Parathyroid adenoma (tissue), 2 donors: ENCODE measurements at regions not wholly inside any gene's neighbourhood (a gene's known extent, or its start where the extent isn't known, plus 50 kb on each side); places are given as distances from the start of the nearest gene placed in this dataset.

Experiments
- H2AFZ ChIP-seq: fragments of 300-600 bp; sonication (generic); one replicate; pipeline ENCODE4 v1.7.0; 2017; ENCODE audit warnings: antibody characterized with exemption, mild to moderate bottlenecking
- H3K27ac ChIP-seq: fragments of 300-600 bp; sonication (generic); one replicate; pipeline ENCODE4 v1.7.0; 2017
- H3K27me3 ChIP-seq: fragments of 300-600 bp; sonication (generic); one replicate; pipeline ENCODE4 v1.7.0; 2017; ENCODE audit warnings: low read length; ENCODE audit not compliant: control insufficient read depth, insufficient read depth
- H3K36me3 ChIP-seq: fragments of 300-600 bp; sonication (generic); one replicate; pipeline ENCODE4 v1.7.0; 2017; ENCODE audit warnings: low read length; ENCODE audit not compliant: control insufficient read depth, insufficient read depth
- H3K4me1 ChIP-seq: fragments of 300-600 bp; sonication (generic); one replicate; pipeline ENCODE4 v1.7.0; 2017; ENCODE audit warnings: control low read depth
- H3K4me2 ChIP-seq: fragments of 300-600 bp; sonication (generic); one replicate; pipeline ENCODE4 v1.7.0; 2017; ENCODE audit warnings: low read length
- H3K4me3 ChIP-seq: fragments of 300-600 bp; sonication (generic); one replicate; pipeline ENCODE4 v1.7.0; 2017; ENCODE audit warnings: low read depth, low read length
- H3K79me2 ChIP-seq: fragments of 300-600 bp; sonication (generic); one replicate; pipeline ENCODE4 v1.7.0; 2017; ENCODE audit warnings: control low read depth
- H3K9ac ChIP-seq: fragments of 300-600 bp; sonication (generic); one replicate; pipeline ENCODE4 v1.7.0; 2017; ENCODE audit warnings: mild to moderate bottlenecking
- H3K9me3 ChIP-seq: fragments of 300-600 bp; sonication (generic); one replicate; pipeline ENCODE4 v1.7.0; 2017; ENCODE audit warnings: low read length; ENCODE audit not compliant: control insufficient read depth
- CTCF ChIP-seq: fragments of 300-600 bp; sonication (generic); IDR thresholded peaks from one replicate; pipeline ENCODE4 v1.7.0; 2017; ENCODE audit warnings: antibody characterized with exemption, mild to moderate bottlenecking
- donor health status: primary hyperparathyroidism.

- H3K9me3 ChIP-seq: no peaks in the 10 kb centered on the region
- H3K27ac ChIP-seq: no peak overlapping the region
- H3K4me3 ChIP-seq: no peak overlapping the region
- no peaks in the 10 kb centered on the region for H3K27me3 ChIP-seq
- no peak overlapping the region for H3K9ac ChIP-seq
- no peak overlapping the region for H2AFZ ChIP-seq
- no peak for TF ChIP-seq CTCF
- no peaks in the 10 kb centered on the region for H3K36me3 ChIP-seq
- H3K4me1 ChIP-seq: no peaks in the 10 kb centered on the region
- H3K79me2 ChIP-seq: no peaks in the 10 kb centered on the region
- no peak overlapping the region for H3K4me2 ChIP-seq
Measured at GRCh38 chr10:109529258-109529657, 394.1 kb downstream of the XPNPEP1 start.

GRCh38 chr10:109517748-109518147, 405.6 kb downstream of the XPNPEP1 start:
- Histone ChIP-seq H3K9ac (no peak overlapping the region), H3K27me3 (no peaks in the 10 kb centered on the region), H3K27ac (no peak overlapping the region), H3K36me3 (no peaks in the 10 kb centered on the region), H3K4me2 (no peak overlapping the region), H3K4me3 (no peak overlapping the region), H3K79me2 (no peaks in the 10 kb centered on the region), H2AFZ (no peak overlapping the region), H3K4me1 (no peaks in the 10 kb centered on the region), H3K9me3 (no peaks in the 10 kb centered on the region)
- no peak for TF ChIP-seq CTCF

GRCh38 chr10:109504401-109504800, 418.9 kb downstream of the XPNPEP1 start:
- Histone ChIP-seq H3K27me3 (no peaks in the 10 kb centered on the region), H3K36me3 (no peaks in the 10 kb centered on the region), H3K9me3 (no peaks in the 10 kb centered on the region), H3K4me2 (no peak overlapping the region), H3K4me1 (no peaks in the 10 kb centered on the region), H2AFZ (no peak overlapping the region), H3K79me2 (no peaks in the 10 kb centered on the region), H3K4me3 (no peak overlapping the region), H3K9ac (no peak overlapping the region), H3K27ac (no peak overlapping the region)
- TF ChIP-seq CTCF: no peak

- H3K4me3 ChIP-seq: no peak overlapping the region
- no peaks in the 10 kb centered on the region for H3K79me2 ChIP-seq
- H3K27me3 ChIP-seq: no peaks in the 10 kb centered on the region
- no peaks in the 10 kb centered on the region for H3K36me3 ChIP-seq
- no peaks in the 10 kb centered on the region for H3K9me3 ChIP-seq
- H3K9ac ChIP-seq: no peak overlapping the region
- no peak for TF ChIP-seq CTCF
- H3K27ac ChIP-seq: no peak overlapping the region
- H3K4me2 ChIP-seq: no peak overlapping the region
- H2AFZ ChIP-seq: no peak overlapping the region
- no peaks in the 10 kb centered on the region for H3K4me1 ChIP-seq
Measured at GRCh38 chr10:109487691-109488090, 435.6 kb downstream of the XPNPEP1 start.

GRCh38 chr10:109480836-109481235, 442.5 kb downstream of the XPNPEP1 start:
- Histone ChIP-seq H3K9ac (no peak overlapping the region), H3K36me3 (no peaks in the 10 kb centered on the region), H3K79me2 (no peaks in the 10 kb centered on the region), H3K27ac (no peak overlapping the region), H3K4me1 (no peaks in the 10 kb centered on the region), H3K4me2 (no peak overlapping the region), H2AFZ (no peak overlapping the region), H3K4me3 (no peak overlapping the region), H3K27me3 (no peaks in the 10 kb centered on the region), H3K9me3 (no peaks in the 10 kb centered on the region)
- TF ChIP-seq CTCF: no peak
